Neural cell (in vitro differentiated cells): ENCODE measurements at regions not wholly inside any gene's neighbourhood (a gene's known extent, or its start where the extent isn't known, plus 50 kb on each side); places are given as distances from the start of the nearest gene placed in this dataset.

Experiments
- H2AFZ ChIP-seq: fragments of 200-600, 300-800 bp; sonication (generic), shearing (Covaris generic); 2 replicates; pipeline ENCODE4 v1.6.0; 2014; ENCODE audit warnings: low read depth, mild to moderate bottlenecking, antibody characterized with exemption, low read length, moderate library complexity
- H3F3A ChIP-seq: fragments of 200-600 bp; shearing (Covaris generic); 2 replicates; pipeline ENCODE4 v1.6.1; 2016; ENCODE audit warnings: mild to moderate bottlenecking, moderate library complexity, mixed read lengths, antibody characterized with exemption, low read length; ENCODE audit not compliant: insufficient read depth, poor library complexity, severe bottlenecking
- H3K27ac ChIP-seq: fragments of 200-600, 300-800 bp; sonication (generic), shearing (Covaris generic); 2 replicates; pipeline ENCODE4 v1.5.1; 2014; ENCODE audit warnings: mild to moderate bottlenecking, low read length, moderate library complexity
- H3K27me3 ChIP-seq: fragments of 300-800, 200-600 bp; sonication (generic), shearing (Covaris generic); 2 replicates; pipeline ENCODE4 v1.6.0; 2014; ENCODE audit warnings: mild to moderate bottlenecking, low read depth, low read length, moderate library complexity; ENCODE audit not compliant: insufficient read depth
- H3K36me3 ChIP-seq: fragments of 300-800, 200-600 bp; sonication (generic), shearing (Covaris generic); 2 replicates; pipeline ENCODE4 v1.5.1; 2014; ENCODE audit warnings: mild to moderate bottlenecking, antibody characterized with exemption, low read length, moderate library complexity; ENCODE audit not compliant: insufficient read depth
- H3K4me2 ChIP-seq: fragments of 300-800, 200-600 bp; sonication (generic), shearing (Covaris generic); 2 replicates; pipeline ENCODE4 v1.6.0; 2014; ENCODE audit warnings: mild to moderate bottlenecking, low read length
- H3K4me3 ChIP-seq: fragments of 300-800, 200-600 bp; sonication (generic), shearing (Covaris generic); 2 replicates; pipeline ENCODE4 v1.5.1; 2014; ENCODE audit warnings: mild to moderate bottlenecking, low read length, moderate library complexity
- H3K79me2 ChIP-seq: fragments of 200-600 bp; shearing (Covaris generic); replicated peaks from 2 replicates; pipeline ENCODE4 v1.6.0; 2014; ENCODE audit warnings: mild to moderate bottlenecking, low read length, moderate library complexity; ENCODE audit not compliant: insufficient read depth
- H3K9ac ChIP-seq: fragments of 300-800, 200-600 bp; sonication (generic), shearing (Covaris generic); 2 replicates; pipeline ENCODE4 v1.6.1; 2016; ENCODE audit warnings: mild to moderate bottlenecking, low read length, mixed read lengths
- H3K9me2 ChIP-seq: fragments of 200-600 bp; shearing (Covaris generic); 2 replicates; pipeline ENCODE4 v1.6.1; 2016; ENCODE audit warnings: mild to moderate bottlenecking, low read length, mixed read lengths; ENCODE audit not compliant: insufficient read depth
- H3K9me3 ChIP-seq: fragments of 200-600, 300-800 bp; sonication (generic), shearing (Covaris generic); 2 replicates; pipeline ENCODE4 v1.6.1; 2016; ENCODE audit warnings: mild to moderate bottlenecking, mixed run types, low read length, moderate library complexity, mixed read lengths
- H4K20me1 ChIP-seq: fragments of 200-600 bp; shearing (Covaris generic); 2 replicates; pipeline ENCODE4 v1.6.1; 2016; ENCODE audit warnings: mild to moderate bottlenecking, mixed run types; ENCODE audit not compliant: insufficient read depth
- CTCF ChIP-seq: fragments of 450-650 bp; IDR thresholded peaks from 2 replicates; pipeline ENCODE4 v1.5.1; 2014; ENCODE audit warnings: antibody characterized with exemption, mild to moderate bottlenecking, moderate library complexity; ENCODE audit not compliant: poor library complexity, severe bottlenecking
- EP300 ChIP-seq: fragments of 450-650 bp; conservative IDR thresholded peaks from 2 replicates; pipeline ENCODE4 v1.6.1; 2014; ENCODE audit warnings: antibody characterized with exemption, mild to moderate bottlenecking, moderate library complexity; ENCODE audit not compliant: poor library complexity, severe bottlenecking
- EZH2 ChIP-seq: fragments of 200-600, 300-800 bp; shearing (Covaris generic), sonication (generic); IDR thresholded peaks from 2 replicates; pipeline ENCODE4 v1.6.1; 2014; ENCODE audit warnings: antibody characterized with exemption, low read length, borderline replicate concordance, mild to moderate bottlenecking; ENCODE audit not compliant: insufficient read depth, poor library complexity, severe bottlenecking
- MXI1 ChIP-seq: fragments of 450-650 bp; conservative IDR thresholded peaks from 2 replicates; pipeline ENCODE4 v1.6.1; 2014; ENCODE audit warnings: antibody characterized with exemption, mild to moderate bottlenecking; ENCODE audit not compliant: poor library complexity, severe bottlenecking
- POLR2AphosphoS5 ChIP-seq: IDR thresholded peaks from 2 replicates; pipeline ENCODE4 v1.6.1; 2012
- RAD21 ChIP-seq: fragments of 450-650 bp; conservative IDR thresholded peaks from 2 replicates; pipeline ENCODE4 v1.6.1; 2014; ENCODE audit warnings: antibody characterized with exemption, mild to moderate bottlenecking, moderate library complexity
- REST ChIP-seq: IDR thresholded peaks from 2 replicates; pipeline ENCODE4 v1.6.1; 2012; ENCODE audit warnings: borderline replicate concordance
- SMC3 ChIP-seq: fragments of 450-650 bp; conservative IDR thresholded peaks from 2 replicates; pipeline ENCODE4 v1.6.1; 2014; ENCODE audit warnings: antibody characterized with exemption, mild to moderate bottlenecking, moderate library complexity; ENCODE audit not compliant: poor library complexity
- TAF1 ChIP-seq: IDR thresholded peaks from 2 replicates; pipeline ENCODE4 v1.6.1; 2012; ENCODE audit warnings: low read depth

GRCh38 chr5:2901096-2901495 lies 149.6 kb upstream of the IRX2 start:
- TF ChIP-seq EZH2: no peak
- no peak for TF ChIP-seq CTCF
- no peak for TF ChIP-seq RAD21
- no peak for TF ChIP-seq REST
- no peak for TF ChIP-seq MXI1
- no peak for TF ChIP-seq EP300
- no peak for TF ChIP-seq POLR2AphosphoS5
- TF ChIP-seq TAF1: no peak
- H3K9me2 ChIP-seq: no peaks in the 10 kb centered on the region
- H3K9me3 ChIP-seq: no peaks in the 10 kb centered on the region
- no peaks in the 10 kb centered on the region for H4K20me1 ChIP-seq
- no peak overlapping the region for H3K9ac ChIP-seq
- no peak overlapping the region for H2AFZ ChIP-seq
- no peak overlapping the region for H3K4me3 ChIP-seq
- no peak overlapping the region for H3K4me2 ChIP-seq
- H3F3A ChIP-seq: no peaks in the 10 kb centered on the region
- no peaks in the 10 kb centered on the region for H3K36me3 ChIP-seq
- H3K79me2 ChIP-seq: no peaks in the 10 kb centered on the region
- no peak overlapping the region for H3K27ac ChIP-seq
- no peaks in the 10 kb centered on the region for H3K27me3 ChIP-seq

- H4K20me1 ChIP-seq: no peaks in the 10 kb centered on the region
- no peaks in the 10 kb centered on the region for H3K9me3 ChIP-seq
- H3K36me3 ChIP-seq: no peaks in the 10 kb centered on the region
- TF ChIP-seq CTCF (no peak), REST (no peak), EP300 (no peak), EZH2 (no peak), SMC3 (no peak), RAD21 (no peak), MXI1 (no peak), POLR2AphosphoS5 (no peak), TAF1 (no peak)
- H3K4me2 ChIP-seq: no peak overlapping the region
- H3K27me3 ChIP-seq: no peaks in the 10 kb centered on the region
- no peaks in the 10 kb centered on the region for H3F3A ChIP-seq
- H3K4me3 ChIP-seq: no peak overlapping the region
- no peak overlapping the region for H3K9ac ChIP-seq
- no peak overlapping the region for H3K27ac ChIP-seq
- no peak overlapping the region for H2AFZ ChIP-seq
- H3K79me2 ChIP-seq: no peaks in the 10 kb centered on the region
- no peaks in the 10 kb centered on the region for H3K9me2 ChIP-seq
These were observed 148.9 kb upstream of the IRX2 start for GRCh38 chr5:2900360-2900759.
